ENCODE measurements at regions not wholly inside any gene's neighbourhood (a gene's known extent, or its start where the extent isn't known, plus 50 kb on each side); places are given as distances from the start of the nearest gene placed in this dataset.

GRCh38 chr21:43318841-43319781, 107.8 kb downstream of the SIK1 start:
- no peak for DNase-seq (ENCODE audit: extremely low read depth in 1 of 2, low read depth in 1 of 2)

GRCh38 chr21:43318368-43318767, 108.6 kb downstream of the SIK1 start:
- no peak for DNase-seq (ENCODE audit: extremely low read depth in 1 of 2, low read depth in 1 of 2)

DNA sequence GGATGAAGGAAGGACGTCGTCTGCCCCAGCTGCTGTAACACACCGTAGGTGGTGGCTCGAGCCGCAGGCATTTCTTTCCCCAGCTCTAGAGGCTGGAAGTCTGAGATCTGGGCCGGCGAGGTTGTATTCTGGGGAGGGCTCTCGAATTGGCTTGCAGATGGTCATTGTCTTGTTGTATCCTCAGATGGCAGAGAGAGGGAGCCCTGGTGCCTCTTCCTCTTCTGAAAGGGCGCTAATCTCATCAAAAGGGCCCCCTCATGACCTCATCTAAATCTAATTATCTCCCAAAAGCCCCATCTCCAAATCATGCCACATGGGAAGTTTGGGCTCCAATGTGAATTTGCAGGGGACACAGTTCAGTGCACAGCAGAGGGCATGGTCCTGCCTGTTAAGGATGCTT, 109.0 kb downstream of the SIK1 start:
- no peak for DNase-seq (ENCODE audit: extremely low read depth in 1 of 2, low read depth in 1 of 2)

DNA sequence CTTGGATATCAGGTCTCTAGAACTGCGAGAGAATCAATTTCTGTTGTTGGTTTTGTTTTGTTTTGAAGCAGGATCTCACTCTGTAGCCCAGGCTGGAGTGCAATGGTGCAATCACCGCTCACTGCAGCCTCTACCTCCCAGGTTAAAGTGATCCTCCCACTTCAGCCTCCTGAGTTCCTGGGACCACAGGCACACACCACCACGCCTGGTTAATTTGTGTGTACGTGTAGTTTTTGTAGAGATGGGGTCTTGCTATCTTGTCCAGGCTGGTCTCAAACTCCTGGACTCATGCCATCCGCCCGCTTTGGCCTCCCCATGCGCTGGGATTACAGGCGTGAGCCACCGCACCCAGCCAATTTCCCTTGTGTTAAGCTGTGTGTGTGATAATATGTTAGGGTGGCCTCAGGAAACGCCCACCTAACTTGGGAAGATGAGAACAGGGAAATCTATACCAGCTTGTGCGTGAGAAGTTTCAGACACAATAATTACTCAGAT, 109.6 kb downstream of the SIK1 start:
- DNase-seq (ENCODE audit: extremely low read depth in 1 of 2, low read depth in 1 of 2): no peak

- no peak for DNase-seq (ENCODE audit: extremely low read depth in 1 of 2, low read depth in 1 of 2)
Observed at GRCh38 chr21:43316156-43316845, 110.6 kb downstream of the SIK1 start.

- no peak for DNase-seq (ENCODE audit: extremely low read depth in 1 of 2, low read depth in 1 of 2)
Observed at GRCh38 chr21:43315244-43316137, 111.4 kb downstream of the SIK1 start.

- no peak for DNase-seq (ENCODE audit: extremely low read depth in 1 of 2, low read depth in 1 of 2)
Observed at GRCh38 chr21:43313939-43314405, 113.0 kb downstream of the SIK1 start.

GRCh38 chr21:43313221-43313938, 113.6 kb downstream of the SIK1 start:
- DNase-seq (ENCODE audit: extremely low read depth in 1 of 2, low read depth in 1 of 2): no peak

DNA sequence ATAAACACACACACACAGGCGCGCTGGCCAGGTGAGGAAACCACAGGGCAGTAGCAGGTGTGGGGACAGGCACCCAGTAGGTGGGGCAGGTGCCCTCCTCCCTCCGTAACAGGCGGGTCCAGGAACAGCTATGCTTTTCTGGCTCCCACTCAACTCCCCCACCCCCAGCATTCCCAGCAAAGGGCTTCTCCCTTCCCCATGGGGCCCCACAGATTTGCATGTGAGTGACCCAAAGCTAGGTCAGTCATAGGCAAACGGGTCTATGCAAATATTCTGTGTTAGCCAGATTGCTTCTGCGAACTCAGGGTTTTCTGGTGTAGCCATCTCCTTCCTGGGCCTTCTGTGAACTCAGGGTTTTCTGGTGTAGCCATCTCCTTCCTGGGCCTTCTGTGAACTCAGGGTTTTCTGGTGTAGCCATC, 114.2 kb downstream of the SIK1 start:
- no peak for DNase-seq (ENCODE audit: extremely low read depth in 1 of 2, low read depth in 1 of 2)

DNA sequence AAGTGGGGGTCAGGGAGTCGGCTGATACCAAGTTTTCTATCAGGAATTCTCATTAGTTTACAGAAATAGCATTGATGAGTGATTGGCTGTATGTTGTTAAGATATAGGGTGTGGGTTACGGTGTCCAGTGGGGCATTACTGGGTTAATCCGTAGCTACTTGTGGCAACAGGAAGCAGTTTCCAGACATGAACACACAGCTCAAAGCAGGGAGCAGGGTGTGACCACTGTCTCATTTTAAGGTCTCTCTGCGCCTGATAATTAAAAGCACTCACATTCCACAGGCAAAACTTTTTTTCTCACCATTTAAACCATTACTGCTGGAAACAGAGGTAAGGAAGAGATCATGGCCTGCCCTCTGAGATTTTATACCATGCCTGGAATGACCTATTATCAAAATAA, 114.9 kb downstream of the SIK1 start:
- DNase-seq (ENCODE audit: extremely low read depth in 1 of 2, low read depth in 1 of 2): no peak

DNA sequence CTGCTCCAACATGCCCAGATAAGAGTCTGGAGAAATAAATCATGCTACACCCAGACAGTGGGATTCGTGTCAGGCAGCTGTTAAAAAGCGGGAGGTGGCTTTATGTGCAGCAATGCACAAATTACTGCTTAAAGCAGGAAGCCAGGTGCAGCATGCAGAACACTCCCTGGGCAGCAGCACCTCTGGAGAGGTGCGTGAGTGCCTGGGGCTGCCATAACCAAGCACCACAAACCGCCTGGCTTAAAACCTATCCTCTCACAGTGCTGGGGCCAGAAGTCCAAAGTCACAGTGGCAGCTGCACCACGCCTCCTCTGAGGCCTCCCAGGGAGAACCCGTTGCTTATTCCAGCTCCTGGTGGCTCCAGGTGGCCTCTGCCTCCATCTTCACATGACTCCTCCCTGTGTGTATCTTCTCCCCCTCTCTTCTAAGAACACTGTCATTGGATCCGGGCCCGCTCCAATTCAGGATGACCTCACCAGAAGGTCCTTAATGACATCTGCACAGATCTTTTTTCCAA, 115.6 kb downstream of the SIK1 start:
- no peak for DNase-seq (ENCODE audit: extremely low read depth in 1 of 2, low read depth in 1 of 2)

DNA sequence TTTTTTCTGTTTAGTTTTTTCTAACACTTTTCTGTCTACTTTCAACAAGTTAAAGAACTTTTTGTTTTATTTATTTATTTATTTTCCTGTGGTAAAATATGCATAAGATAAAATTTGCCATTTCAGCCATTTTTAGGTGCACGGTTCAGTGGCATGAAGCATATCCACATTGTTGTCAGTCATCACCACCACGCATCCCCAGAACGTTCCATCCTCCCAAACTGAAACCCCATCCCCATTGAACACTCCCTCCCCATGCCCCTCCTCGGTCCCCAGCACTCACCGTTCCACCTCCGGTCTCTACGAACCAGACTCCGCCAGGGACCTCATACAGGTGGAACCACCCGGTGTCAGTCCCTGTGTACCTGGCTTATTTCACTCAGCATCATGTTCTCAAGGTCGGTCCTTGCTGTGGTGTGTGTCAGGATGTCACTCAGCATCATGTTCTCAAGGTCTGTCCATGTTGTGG, 118.1 kb downstream of the SIK1 start:
- no peak for DNase-seq (ENCODE audit: extremely low read depth in 1 of 2, low read depth in 1 of 2)

DNA sequence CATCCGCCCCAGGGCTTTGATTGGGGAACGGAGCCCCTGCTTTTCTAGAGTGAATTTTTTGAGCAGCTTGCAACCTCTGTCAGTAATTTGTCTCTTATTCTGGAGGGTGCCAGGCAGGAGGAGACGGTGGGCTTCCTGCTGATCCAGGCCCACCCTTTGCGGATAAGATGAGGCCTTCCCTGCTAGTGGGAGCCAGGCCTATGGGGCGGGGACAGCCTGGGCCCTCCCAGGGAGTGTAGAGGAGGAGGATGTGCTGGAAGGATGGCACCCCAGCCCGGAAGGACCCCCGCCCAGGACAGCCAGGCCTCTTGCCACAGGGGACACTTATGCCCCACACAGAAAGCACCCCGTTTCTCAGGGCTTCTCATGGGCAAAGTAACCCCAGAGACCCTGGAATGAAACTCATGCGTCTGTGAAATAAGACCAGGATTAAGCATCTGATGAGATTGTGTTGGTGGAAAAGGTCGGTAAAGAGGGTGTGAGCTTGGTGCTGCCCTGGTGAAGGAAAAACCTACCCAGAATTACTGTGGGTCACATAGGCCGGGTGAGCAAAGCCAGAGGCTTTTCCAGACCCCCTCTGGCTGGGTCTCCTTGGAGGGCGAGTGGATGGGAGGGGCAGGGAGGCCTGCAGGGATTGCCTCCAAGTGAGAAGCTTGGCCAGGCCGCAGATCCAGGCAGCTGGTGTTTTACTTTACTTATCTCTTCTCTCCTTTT, 118.7 kb downstream of the SIK1 start:
- no peak for DNase-seq (ENCODE audit: extremely low read depth in 1 of 2, low read depth in 1 of 2)

- no peak for DNase-seq (ENCODE audit: extremely low read depth in 1 of 2, low read depth in 1 of 2)
Observed at GRCh38 chr21:43307677-43308070, 119.3 kb downstream of the SIK1 start.

DNA sequence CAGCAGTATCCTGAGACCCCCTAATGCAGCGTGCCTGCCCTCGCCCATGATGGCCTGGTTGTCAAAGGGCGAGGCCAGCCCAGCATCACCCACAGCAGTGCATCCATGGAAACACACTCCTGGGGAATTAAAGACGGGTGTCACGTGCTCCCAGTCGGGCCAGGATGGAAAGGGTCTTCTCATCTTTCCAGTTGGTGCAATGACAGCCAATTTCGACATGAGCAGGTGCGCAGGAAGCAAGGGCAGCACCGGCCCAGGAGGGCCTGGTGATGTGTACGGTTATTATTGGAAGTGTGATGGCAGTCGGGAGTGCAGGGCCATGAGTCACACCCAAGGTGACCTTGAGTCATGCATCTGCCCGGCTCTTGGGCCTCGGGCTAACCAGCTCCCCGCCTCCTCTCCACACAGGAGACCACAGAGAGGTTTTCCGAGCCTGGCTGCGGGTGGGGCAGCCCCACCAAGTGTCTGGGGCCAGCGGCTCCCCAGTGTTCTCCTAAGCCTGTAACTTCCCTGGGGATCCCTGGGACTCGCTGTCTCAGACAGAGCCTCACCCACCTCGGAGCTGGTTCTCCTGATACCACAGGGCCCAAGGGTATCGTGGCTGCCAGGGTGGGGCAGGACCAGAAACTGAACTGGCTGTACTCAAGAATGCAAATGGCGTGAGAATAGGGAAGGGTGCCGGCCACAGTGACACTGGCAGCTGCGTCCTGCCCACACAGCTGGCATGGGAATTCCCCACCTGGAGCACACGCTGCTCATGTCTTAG, 119.8 kb downstream of the SIK1 start:
- DNase-seq (ENCODE audit: extremely low read depth in 1 of 2, low read depth in 1 of 2): no peak

GRCh38 chr21:43306391-43306790, 120.5 kb downstream of the SIK1 start:
- no peak for DNase-seq (ENCODE audit: extremely low read depth in 1 of 2, low read depth in 1 of 2)

DNA sequence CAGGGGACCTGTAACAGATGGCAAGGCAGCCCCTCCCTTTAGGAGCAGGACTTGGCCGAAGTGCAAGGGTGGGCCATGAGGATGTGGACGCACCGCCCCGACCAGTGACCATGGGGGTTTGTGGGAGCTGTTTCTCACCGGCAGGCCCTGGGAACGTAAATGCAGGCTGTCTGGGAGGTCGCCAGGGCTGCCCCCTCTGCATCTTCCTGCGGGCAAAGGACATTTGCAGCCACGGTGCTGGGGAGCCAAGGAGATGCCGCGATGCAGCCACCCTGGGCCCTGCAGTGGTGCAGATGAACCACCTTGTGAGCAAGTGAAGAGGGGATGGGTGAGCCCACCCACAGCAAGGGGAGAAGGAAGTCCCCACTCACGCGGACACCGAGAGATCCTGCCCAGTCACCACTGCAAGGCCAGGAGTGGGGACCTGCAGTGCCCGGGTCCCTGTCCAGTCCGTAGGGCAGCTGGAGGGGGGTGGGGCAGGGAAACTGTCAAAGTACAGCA, 121.1 kb downstream of the SIK1 start:
- DNase-seq (ENCODE audit: extremely low read depth in 1 of 2, low read depth in 1 of 2): no peak

DNA sequence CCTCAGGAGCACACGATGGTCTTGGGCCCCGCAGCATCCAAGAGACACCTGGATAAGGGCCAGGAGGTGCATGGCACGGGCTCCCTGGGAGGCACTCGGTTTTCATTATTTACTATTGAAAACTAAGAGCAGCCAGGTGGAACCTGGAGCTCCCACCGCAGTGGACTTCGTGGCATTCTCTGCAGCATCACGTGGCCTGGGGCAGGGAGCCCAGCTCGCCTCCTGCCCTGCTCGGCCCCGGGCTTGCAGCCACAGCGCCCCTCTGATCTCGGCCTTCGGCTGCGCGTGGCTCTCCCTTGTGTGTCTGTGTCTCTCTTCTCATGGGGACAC, 121.6 kb downstream of the SIK1 start:
- no peak for DNase-seq (ENCODE audit: extremely low read depth in 1 of 2, low read depth in 1 of 2)

Data from stimulated activated CD8-positive, alpha-beta memory T cell treated with anti-CD3 and anti-CD28 coated beads, Interleukin-7, amount 100 ng/mL, for 48 hours (primary cell).